Stimulated activated CD4-positive, alpha-beta T cell treated with anti-CD3 and anti-CD28 coated beads, Interleukin-4, amount 100 ng/mL, for 1 hour (primary cell): ENCODE measurements at regions not wholly inside any gene's neighbourhood (a gene's known extent, or its start where the extent isn't known, plus 50 kb on each side); places are given as distances from the start of the nearest gene placed in this dataset.

Experiments
- DNase-seq: peaks from one replicate; pipeline ENCODE4 v3.0.0-alpha.2; 2020

- DNase-seq: no peak
These were observed 477.4 kb upstream of the WWC1 start for GRCh38 chr5:167814040-167814439.

- no peak for DNase-seq
These were observed 476.6 kb upstream of the WWC1 start for GRCh38 chr5:167814828-167815227.

GRCh38 chr5:167816354-167816753 lies 475.1 kb upstream of the WWC1 start:
- no peak for DNase-seq

GRCh38 chr5:167816864-167817263 lies 474.6 kb upstream of the WWC1 start:
- DNase-seq: no peak

GRCh38 chr5:167819406-167819805 lies 472.0 kb upstream of the WWC1 start:
- DNase-seq: no peak

- no peak for DNase-seq
These were observed 471.1 kb upstream of the WWC1 start for GRCh38 chr5:167820101-167820990.

GRCh38 chr5:167821151-167821550 lies 470.3 kb upstream of the WWC1 start:
- no peak for DNase-seq

- no peak for DNase-seq
These were observed 469.8 kb upstream of the WWC1 start for GRCh38 chr5:167821669-167822068.

- DNase-seq: no peak
These were observed 469.2 kb upstream of the WWC1 start for GRCh38 chr5:167822241-167822640.

- no peak for DNase-seq
These were observed 468.0 kb upstream of the WWC1 start for GRCh38 chr5:167823405-167823804.

GRCh38 chr5:167827766-167828165 lies 463.7 kb upstream of the WWC1 start:
- DNase-seq: no peak

GRCh38 chr5:167831754-167832504 lies 459.5 kb upstream of the WWC1 start:
- no peak for DNase-seq

- no peak for DNase-seq
These were observed 458.8 kb upstream of the WWC1 start for GRCh38 chr5:167832609-167833008.

GRCh38 chr5:167833456-167833855 lies 458.0 kb upstream of the WWC1 start:
- DNase-seq: no peak

GRCh38 chr5:167835146-167835545 lies 456.3 kb upstream of the WWC1 start:
- no peak for DNase-seq

- no peak for DNase-seq
These were observed 454.3 kb upstream of the WWC1 start for GRCh38 chr5:167837127-167837526.

- no peak for DNase-seq
These were observed 452.4 kb upstream of the WWC1 start for GRCh38 chr5:167839065-167839464.

GRCh38 chr5:167840527-167841130 lies 450.8 kb upstream of the WWC1 start:
- DNase-seq: no peak

- no peak for DNase-seq
These were observed 447.4 kb upstream of the WWC1 start for GRCh38 chr5:167843881-167844572.

- DNase-seq: no peak
These were observed 445.5 kb upstream of the WWC1 start for GRCh38 chr5:167845952-167846351.

- no peak for DNase-seq
These were observed 441.6 kb upstream of the WWC1 start for GRCh38 chr5:167849874-167850273.

GRCh38 chr5:167850911-167851310 lies 440.5 kb upstream of the WWC1 start:
- DNase-seq: no peak

GRCh38 chr5:167851416-167851815 lies 440.0 kb upstream of the WWC1 start:
- no peak for DNase-seq
